ENCODE measurements at regions not wholly inside any gene's neighbourhood (a gene's known extent, or its start where the extent isn't known, plus 50 kb on each side); places are given as distances from the start of the nearest gene placed in this dataset.

DNA sequence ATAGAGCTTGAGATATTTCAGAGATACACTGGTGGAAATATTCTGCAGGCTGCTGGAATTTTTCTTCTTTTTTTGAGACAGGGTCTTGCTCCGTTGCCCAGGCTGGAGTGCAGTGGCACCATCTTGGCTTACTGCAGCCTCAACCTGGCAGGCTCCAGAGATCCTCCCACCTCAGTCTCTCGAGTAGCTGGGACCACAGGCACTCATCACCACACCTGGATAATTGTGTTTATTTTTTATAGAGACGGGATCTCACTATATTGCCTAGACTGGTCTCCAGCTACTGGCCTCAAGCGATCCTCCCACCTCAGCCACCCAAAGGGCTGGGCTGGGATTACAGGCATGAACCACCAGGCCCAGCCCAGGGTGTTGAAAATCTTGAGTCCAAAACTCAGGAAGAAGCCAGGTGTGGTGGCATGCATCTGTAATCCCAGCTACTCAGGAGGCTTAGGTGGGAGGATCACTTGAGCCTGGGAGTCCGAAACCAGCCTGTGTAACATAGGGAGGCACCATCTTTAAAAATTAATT, 55.7 kb upstream of the FOXK1 start (continued):
- TF ChIP-seq, protein P1, sequence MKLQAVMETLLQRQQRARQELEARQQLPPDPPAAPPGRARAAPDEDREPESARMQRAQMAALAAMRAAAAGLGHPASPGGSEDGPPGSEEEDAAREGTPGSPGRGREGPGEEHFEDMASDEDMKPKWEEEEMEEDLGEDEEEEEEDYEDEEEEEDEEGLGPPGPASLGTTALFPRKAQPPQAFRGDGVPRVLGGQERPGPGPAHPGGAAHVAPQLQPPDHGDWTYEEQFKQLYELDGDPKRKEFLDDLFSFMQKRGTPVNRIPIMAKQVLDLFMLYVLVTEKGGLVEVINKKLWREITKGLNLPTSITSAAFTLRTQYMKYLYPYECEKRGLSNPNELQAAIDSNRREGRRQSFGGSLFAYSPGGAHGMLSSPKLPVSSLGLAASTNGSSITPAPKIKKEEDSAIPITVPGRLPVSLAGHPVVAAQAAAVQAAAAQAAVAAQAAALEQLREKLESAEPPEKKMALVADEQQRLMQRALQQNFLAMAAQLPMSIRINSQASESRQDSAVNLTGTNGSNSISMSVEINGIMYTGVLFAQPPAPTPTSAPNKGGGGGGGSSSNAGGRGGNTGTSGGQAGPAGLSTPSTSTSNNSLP (IDR thresholded peaks at IDR 0.05; ENCODE audit: low read depth, low read length): no peak
- TF ChIP-seq MED13 (CRISPR knock-in tag; IDR thresholded peaks at IDR 0.05) (no peak), ZBTB21 (CRISPR knock-in tag; IDR thresholded peaks at IDR 0.05) (no peak), MAZ (IDR thresholded peaks at IDR 0.05; ENCODE audit: borderline replicate concordance, low read depth, low read length) (no peak), MAZ (CRISPR knock-in tag; IDR thresholded peaks at IDR 0.05; ENCODE audit: low read depth) (no peak)
- TF ChIP-seq, protein P2, sequence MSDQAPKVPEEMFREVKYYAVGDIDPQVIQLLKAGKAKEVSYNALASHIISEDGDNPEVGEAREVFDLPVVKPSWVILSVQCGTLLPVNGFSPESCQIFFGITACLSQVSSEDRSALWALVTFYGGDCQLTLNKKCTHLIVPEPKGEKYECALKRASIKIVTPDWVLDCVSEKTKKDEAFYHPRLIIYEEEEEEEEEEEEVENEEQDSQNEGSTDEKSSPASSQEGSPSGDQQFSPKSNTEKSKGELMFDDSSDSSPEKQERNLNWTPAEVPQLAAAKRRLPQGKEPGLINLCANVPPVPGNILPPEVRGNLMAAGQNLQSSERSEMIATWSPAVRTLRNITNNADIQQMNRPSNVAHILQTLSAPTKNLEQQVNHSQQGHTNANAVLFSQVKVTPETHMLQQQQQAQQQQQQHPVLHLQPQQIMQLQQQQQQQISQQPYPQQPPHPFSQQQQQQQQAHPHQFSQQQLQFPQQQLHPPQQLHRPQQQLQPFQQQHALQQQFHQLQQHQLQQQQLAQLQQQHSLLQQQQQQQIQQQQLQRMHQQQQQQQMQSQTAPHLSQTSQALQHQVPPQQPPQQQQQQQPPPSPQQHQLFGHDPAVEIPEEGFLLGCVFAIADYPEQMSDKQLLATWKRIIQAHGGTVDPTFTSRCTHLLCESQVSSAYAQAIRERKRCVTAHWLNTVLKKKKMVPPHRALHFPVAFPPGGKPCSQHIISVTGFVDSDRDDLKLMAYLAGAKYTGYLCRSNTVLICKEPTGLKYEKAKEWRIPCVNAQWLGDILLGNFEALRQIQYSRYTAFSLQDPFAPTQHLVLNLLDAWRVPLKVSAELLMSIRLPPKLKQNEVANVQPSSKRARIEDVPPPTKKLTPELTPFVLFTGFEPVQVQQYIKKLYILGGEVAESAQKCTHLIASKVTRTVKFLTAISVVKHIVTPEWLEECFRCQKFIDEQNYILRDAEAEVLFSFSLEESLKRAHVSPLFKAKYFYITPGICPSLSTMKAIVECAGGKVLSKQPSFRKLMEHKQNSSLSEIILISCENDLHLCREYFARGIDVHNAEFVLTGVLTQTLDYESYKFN (CRISPR knock-in tag; conservative IDR thresholded peaks at IDR 0.05): no peak

DNA sequence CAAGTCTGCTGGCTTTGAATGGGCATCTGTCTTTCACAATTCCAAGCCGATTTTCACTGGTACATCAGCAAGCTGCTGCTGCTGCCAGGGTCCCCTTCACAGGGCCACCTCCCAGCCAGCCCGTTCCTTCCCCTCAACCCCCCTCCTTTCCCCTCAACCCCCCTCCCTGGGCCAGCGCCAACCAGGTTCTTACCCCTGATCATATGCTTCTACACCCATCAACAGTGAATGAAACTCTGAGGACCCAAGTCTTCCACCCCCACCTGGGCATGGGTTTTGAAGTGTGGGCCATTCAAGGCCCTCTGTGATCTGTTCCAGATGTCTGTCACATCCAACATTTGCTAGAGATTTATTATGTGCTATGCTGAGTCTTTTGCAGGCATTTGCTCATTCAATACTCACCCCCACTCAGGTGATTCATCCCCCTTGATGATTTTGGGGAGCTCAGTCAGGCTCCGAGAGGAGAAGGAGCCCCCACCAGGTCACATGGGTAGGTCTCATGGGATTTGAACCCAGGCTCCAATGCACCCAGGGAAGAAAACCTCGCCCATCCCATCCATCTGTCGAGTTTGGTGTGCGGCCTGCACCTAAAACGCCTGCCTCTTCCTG, 52.7 kb upstream of the FOXK1 start:
- Histone ChIP-seq H3K9ac (ENCODE audit: insufficient read depth, low read depth, low read length) (no peak overlapping the region), H3K4me3 (replicated peaks in 1 of 3; ENCODE audit: insufficient read depth in 1 of 3, low read depth in 2 of 3, low read length in 3 of 3) (no peak overlapping the region), H3K4me2 (ENCODE audit: low read depth, low read length) (no peak overlapping the region), H4K20me1 (ENCODE audit: insufficient read depth, low read length) (no peaks in the 10 kb centered on the region), H3K27me3 (ENCODE audit: control insufficient read depth in 1 of 2, insufficient read depth in 2 of 2, low read length in 2 of 2) (no peaks in the 10 kb centered on the region), H3K27ac (ENCODE audit: extremely low read length, insufficient read depth, low read length) (no peak overlapping the region), H3K79me2 (ENCODE audit: insufficient read depth, low read length) (no peaks in the 10 kb centered on the region), H3K36me3 (replicated peaks in 1 of 2; ENCODE audit: control insufficient read depth in 1 of 2, insufficient read depth in 2 of 2, low read length in 2 of 2) (no peaks in the 10 kb centered on the region), H3K4me1 (ENCODE audit: insufficient read depth, low read length) (peaks cover 36% of the 10 kb centered on the region), H3K9me3 (ENCODE audit: low read length) (no peaks in the 10 kb centered on the region), H2AFZ (ENCODE audit: low read length) (no peak overlapping the region)
- no peak for FAIRE-seq
- intact Hi-C loops (cut with micrococcal nuclease; ENCODE audit: unreplicated experiment): no loop called here
- CTCF ChIA-PET (ENCODE audit: low intra/inter-chr PET ratio, low total read pairs): no interaction called here
- WGBS (ENCODE audit: low lambda C conversion rate): 49% methylated on average over 7 of the region's 8 CpGs
- in situ Hi-C loops (cut with HindIII; ENCODE audit: extremely low pct_ligation_motif_present, low pct_unique_long_range_greater_than_20kb): no loop called here
- no TSS peak for BruUV-seq (replicated peaks)
- ATAC-seq: no peak
- no peak for DNase-seq (ENCODE audit: low spot score)
- POLR2A ChIA-PET: no interaction called here
- TF ChIP-seq, protein P3, sequence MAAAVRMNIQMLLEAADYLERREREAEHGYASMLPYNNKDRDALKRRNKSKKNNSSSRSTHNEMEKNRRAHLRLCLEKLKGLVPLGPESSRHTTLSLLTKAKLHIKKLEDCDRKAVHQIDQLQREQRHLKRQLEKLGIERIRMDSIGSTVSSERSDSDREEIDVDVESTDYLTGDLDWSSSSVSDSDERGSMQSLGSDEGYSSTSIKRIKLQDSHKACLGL (CRISPR knock-in tag; IDR thresholded peaks at IDR 0.05): no peak
- TF ChIP-seq, protein P4, sequence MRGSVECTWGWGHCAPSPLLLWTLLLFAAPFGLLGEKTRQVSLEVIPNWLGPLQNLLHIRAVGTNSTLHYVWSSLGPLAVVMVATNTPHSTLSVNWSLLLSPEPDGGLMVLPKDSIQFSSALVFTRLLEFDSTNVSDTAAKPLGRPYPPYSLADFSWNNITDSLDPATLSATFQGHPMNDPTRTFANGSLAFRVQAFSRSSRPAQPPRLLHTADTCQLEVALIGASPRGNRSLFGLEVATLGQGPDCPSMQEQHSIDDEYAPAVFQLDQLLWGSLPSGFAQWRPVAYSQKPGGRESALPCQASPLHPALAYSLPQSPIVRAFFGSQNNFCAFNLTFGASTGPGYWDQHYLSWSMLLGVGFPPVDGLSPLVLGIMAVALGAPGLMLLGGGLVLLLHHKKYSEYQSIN (CRISPR knock-in tag; IDR thresholded peaks at IDR 0.05; ENCODE audit: borderline replicate concordance): no peak
- TF ChIP-seq, protein P5, sequence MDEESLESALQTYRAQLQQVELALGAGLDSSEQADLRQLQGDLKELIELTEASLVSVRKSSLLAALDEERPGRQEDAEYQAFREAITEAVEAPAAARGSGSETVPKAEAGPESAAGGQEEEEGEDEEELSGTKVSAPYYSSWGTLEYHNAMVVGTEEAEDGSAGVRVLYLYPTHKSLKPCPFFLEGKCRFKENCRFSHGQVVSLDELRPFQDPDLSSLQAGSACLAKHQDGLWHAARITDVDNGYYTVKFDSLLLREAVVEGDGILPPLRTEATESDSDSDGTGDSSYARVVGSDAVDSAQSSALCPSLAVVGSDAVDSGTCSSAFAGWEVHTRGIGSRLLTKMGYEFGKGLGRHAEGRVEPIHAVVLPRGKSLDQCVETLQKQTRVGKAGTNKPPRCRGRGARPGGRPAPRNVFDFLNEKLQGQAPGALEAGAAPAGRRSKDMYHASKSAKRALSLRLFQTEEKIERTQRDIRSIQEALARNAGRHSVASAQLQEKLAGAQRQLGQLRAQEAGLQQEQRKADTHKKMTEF (CRISPR knock-in tag; IDR thresholded peaks at IDR 0.05): no peak
- no peak for TF ChIP-seq PCBP2 (optimal IDR thresholded peaks at IDR 0.05; ENCODE audit: low read depth, low read length, poor library complexity, severe bottlenecking)
- TF ChIP-seq, protein P6, sequence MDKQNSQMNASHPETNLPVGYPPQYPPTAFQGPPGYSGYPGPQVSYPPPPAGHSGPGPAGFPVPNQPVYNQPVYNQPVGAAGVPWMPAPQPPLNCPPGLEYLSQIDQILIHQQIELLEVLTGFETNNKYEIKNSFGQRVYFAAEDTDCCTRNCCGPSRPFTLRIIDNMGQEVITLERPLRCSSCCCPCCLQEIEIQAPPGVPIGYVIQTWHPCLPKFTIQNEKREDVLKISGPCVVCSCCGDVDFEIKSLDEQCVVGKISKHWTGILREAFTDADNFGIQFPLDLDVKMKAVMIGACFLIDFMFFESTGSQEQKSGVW (CRISPR knock-in tag; IDR thresholded peaks at IDR 0.05; ENCODE audit: borderline replicate concordance): no peak
- TF ChIP-seq ZNF546 (CRISPR knock-in tag; conservative IDR thresholded peaks at IDR 0.05): no peak
- no peak for TF ChIP-seq ARNT (IDR thresholded peaks at IDR 0.05)

Data from HepG2 (cell line).